HEK293 (cell line): ENCODE measurements at regions not wholly inside any gene's neighbourhood (a gene's known extent, or its start where the extent isn't known, plus 50 kb on each side); places are given as distances from the start of the nearest gene placed in this dataset.

ENCODE experiments used
- CTCF ChIP-seq: fragments of 450-650 bp; formaldehyde crosslinking; IDR thresholded peaks from 2 replicates; pipeline ENCODE4 v1.5.1; 2016; ENCODE audit warnings: missing biosample characterization, missing genetic modification characterization
- ZNF362 ChIP-seq: fragments of 450-650 bp; formaldehyde crosslinking; IDR thresholded peaks from 2 replicates; pipeline ENCODE4 v1.5.1; 2016; ENCODE audit warnings: missing biosample characterization, missing genetic modification characterization
- ZNF423 ChIP-seq: fragments of 450-650 bp; formaldehyde crosslinking; IDR thresholded peaks from 2 replicates; pipeline ENCODE4 v1.5.1; 2016; ENCODE audit warnings: missing biosample characterization, missing genetic modification characterization

GRCh38 chr7:13540429-13540828 is 449.0 kb downstream of the ETV1 start:
- TF ChIP-seq CTCF (tag by site-specific recombination): no peak
- no peak for TF ChIP-seq ZNF423 (tag by site-specific recombination)
- TF ChIP-seq ZNF362: no peak
